Calu3 (cell line): ENCODE measurements at regions not wholly inside any gene's neighbourhood (a gene's known extent, or its start where the extent isn't known, plus 50 kb on each side); places are given as distances from the start of the nearest gene placed in this dataset.

Experiments used
- BruUV-seq: library from RNA; stranded (reverse); fragments of 400-500 nt; replicated peaks from 2 replicates; lab custom pipeline; 2021; lab: Mats Ljungman, UMichigan
- CTCF ChIA-PET: fragments of 300-600 bp; sonication (Branson Sonifier 250); formaldehyde crosslinking; loops from one replicate; lab custom pipeline; 2022; ENCODE audit warnings: antibody characterized with exemption; lab: Charles Lee
- DNase-seq: peaks from one replicate; pipeline ENCODE4 v3.0.0; 2022
- H3K27ac Mint-ChIP-seq: one replicate; pipeline ENCODE4 v1.8.0; 2022; ENCODE audit warnings: mixed read lengths; ENCODE audit not compliant: unreplicated experiment
- H3K27me3 Mint-ChIP-seq: one replicate; pipeline ENCODE4 v1.8.0; 2022; ENCODE audit warnings: mixed read lengths; ENCODE audit not compliant: unreplicated experiment
- H3K36me3 Mint-ChIP-seq: one replicate; pipeline ENCODE4 v1.8.0; 2022; ENCODE audit warnings: mild to moderate bottlenecking, moderate library complexity, mixed read lengths; ENCODE audit not compliant: insufficient read depth, unreplicated experiment
- H3K4me1 Mint-ChIP-seq: one replicate; pipeline ENCODE4 v1.8.0; 2022; ENCODE audit warnings: mild to moderate bottlenecking, low read depth, mixed read lengths; ENCODE audit not compliant: unreplicated experiment
- H3K4me3 Mint-ChIP-seq: one replicate; pipeline ENCODE4 v1.8.0; 2022; ENCODE audit warnings: mild to moderate bottlenecking, low read depth, moderate library complexity, mixed read lengths; ENCODE audit not compliant: unreplicated experiment
- H3K9me3 Mint-ChIP-seq: one replicate; pipeline ENCODE4 v1.8.0; 2022; ENCODE audit warnings: low read depth, mixed read lengths; ENCODE audit not compliant: unreplicated experiment
- CTCF ChIP-seq: fragments of 200-600 bp; IDR thresholded peaks from one replicate; pipeline ENCODE4 v1.8.0; 2022; ENCODE audit warnings: antibody characterized with exemption; ENCODE audit not compliant: unreplicated experiment
- intact Hi-C: fragments of 100-400 bp; cut with micrococcal nuclease; formaldehyde crosslinking; loops from one replicate; pipeline ENCODE4 v1.10.0; 2022; ENCODE audit not compliant: unreplicated experiment

GRCh38 chr7:45459476-45459875, 114.7 kb upstream of the ADCY1 start:
- Mint-ChIP-seq H3K27me3 (peaks cover 93% of the 10 kb centered on the region), H3K27ac (no peak overlapping the region), H3K36me3 (no peaks in the 10 kb centered on the region), H3K9me3 (no peaks in the 10 kb centered on the region), H3K4me1 (no peaks in the 10 kb centered on the region), H3K4me3 (no peak overlapping the region)
- intact Hi-C loops = no loop called here
- no TSS peak for BruUV-seq
- TF ChIP-seq CTCF = no peak
- DNase-seq = no peak
- CTCF ChIA-PET = interaction anchor here (1.0 kb wide), 1 partner anchor 29 kb away, joined by 3 read pairs; no protein-coding TSS in a partner anchor

GRCh38 chr7:45460379-45460778, 113.8 kb upstream of the ADCY1 start:
- Mint-ChIP-seq H3K27ac (no peak overlapping the region), H3K4me3 (no peak overlapping the region)
- BruUV-seq = no TSS peak

GRCh38 chr7:45461026-45461425, 113.1 kb upstream of the ADCY1 start:
- TF ChIP-seq CTCF = no peak
- no peaks in the 10 kb centered on the region for H3K9me3 Mint-ChIP-seq
- no peak overlapping the region for H3K4me3 Mint-ChIP-seq
- DNase-seq = no peak
- no peaks in the 10 kb centered on the region for H3K36me3 Mint-ChIP-seq
- BruUV-seq = no TSS peak
- CTCF ChIA-PET = interaction anchor here (1.0 kb wide), 1 partner anchor 18 kb away, joined by 3 read pairs; no protein-coding TSS in a partner anchor
- no peak overlapping the region for H3K27ac Mint-ChIP-seq
- intact Hi-C loops = no loop called here
- H3K4me1 Mint-ChIP-seq = no peaks in the 10 kb centered on the region
- H3K27me3 Mint-ChIP-seq = peaks cover 93% of the 10 kb centered on the region

More at GRCh38 chr7:45460379-45460778, 113.8 kb upstream of the ADCY1 start:
- CTCF ChIA-PET = interaction anchor here (1.0 kb wide), 1 partner anchor 18 kb away, joined by 3 read pairs; no protein-coding TSS in a partner anchor
- no peak for DNase-seq
- Mint-ChIP-seq H3K36me3 (no peaks in the 10 kb centered on the region), H3K4me1 (no peaks in the 10 kb centered on the region), H3K27me3 (peaks cover 93% of the 10 kb centered on the region), H3K9me3 (no peaks in the 10 kb centered on the region)
- intact Hi-C loops = no loop called here
- TF ChIP-seq CTCF = no peak

DNA sequence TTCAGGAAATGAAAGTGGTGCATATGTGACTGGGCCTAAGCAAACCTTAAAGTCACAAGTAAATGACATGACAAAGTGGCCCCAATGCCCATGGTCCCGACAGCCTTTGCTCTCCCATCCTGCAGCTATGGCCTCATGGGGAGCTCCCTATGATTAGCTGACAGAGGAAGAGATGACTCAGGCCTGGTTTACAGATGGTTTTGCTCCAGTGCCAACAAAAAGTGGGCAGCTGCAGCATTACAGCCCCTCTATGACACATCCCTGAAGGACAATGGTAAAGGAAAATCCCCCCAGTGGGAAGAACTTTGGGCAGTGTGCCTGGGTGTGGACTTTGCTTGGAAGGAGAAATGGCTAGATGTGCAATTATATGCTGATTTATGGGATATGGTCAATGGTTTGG, 105.1 kb upstream of the ADCY1 start:
- Mint-ChIP-seq H3K4me1 (no peaks in the 10 kb centered on the region), H3K27ac (no peak overlapping the region)

More for the DNA sequence above, 105.1 kb upstream of the ADCY1 start:
- Mint-ChIP-seq H3K9me3 (peaks cover 3% of the 10 kb centered on the region), H3K36me3 (no peaks in the 10 kb centered on the region), H3K4me3 (no peak overlapping the region), H3K27me3 (peaks cover 74% of the 10 kb centered on the region)
- DNase-seq = no peak
- intact Hi-C loops = no loop called here
- no peak for TF ChIP-seq CTCF
- CTCF ChIA-PET = no interaction called here
- BruUV-seq = no TSS peak
